ENCODE measurements at regions not wholly inside any gene's neighbourhood (a gene's known extent, or its start where the extent isn't known, plus 50 kb on each side); places are given as distances from the start of the nearest gene placed in this dataset.
A peak's percentile ranks its signal among the peaks of the same experiment; 100 is the strongest.

GRCh38 chr1:22228505-22228911 is 85.6 kb upstream of the WNT4 start:
- TF ChIP-seq CTCF (conservative IDR thresholded peaks at IDR 0.05; ENCODE audit: low read depth, low read length), result no peak
- DNase-seq (ENCODE audit: low read depth), result peak; percentile 21
- H3K4me3 ChIP-seq (ENCODE audit: low read depth, low read length), result no peak overlapping the region

GRCh38 chr1:22229379-22229778 is 86.5 kb upstream of the WNT4 start:
- no peak for TF ChIP-seq CTCF (conservative IDR thresholded peaks at IDR 0.05; ENCODE audit: low read depth, low read length)
- DNase-seq (ENCODE audit: low read depth), result peak; percentile 61
- H3K4me3 ChIP-seq (ENCODE audit: low read depth, low read length), result no peak overlapping the region

GRCh38 chr1:22231068-22231593 is 88.2 kb upstream of the WNT4 start:
- no peak for TF ChIP-seq CTCF (conservative IDR thresholded peaks at IDR 0.05; ENCODE audit: low read depth, low read length)
- H3K4me3 ChIP-seq (ENCODE audit: low read depth, low read length), result no peak overlapping the region
- no peak for DNase-seq (ENCODE audit: low read depth)

GRCh38 chr1:22231995-22232690 is 89.2 kb upstream of the WNT4 start:
- H3K4me3 ChIP-seq (ENCODE audit: low read depth, low read length), result no peak overlapping the region
- TF ChIP-seq CTCF (conservative IDR thresholded peaks at IDR 0.05; ENCODE audit: low read depth, low read length), result peak; percentile 35
- no peak for DNase-seq (ENCODE audit: low read depth)

GRCh38 chr1:22233222-22233621 is 90.3 kb upstream of the WNT4 start:
- H3K4me3 ChIP-seq (ENCODE audit: low read depth, low read length), result no peak overlapping the region
- DNase-seq (ENCODE audit: low read depth), result no peak
- no peak for TF ChIP-seq CTCF (conservative IDR thresholded peaks at IDR 0.05; ENCODE audit: low read depth, low read length)

GRCh38 chr1:22234476-22235030 is 91.7 kb upstream of the WNT4 start:
- no peak overlapping the region for H3K4me3 ChIP-seq (ENCODE audit: low read depth, low read length)
- TF ChIP-seq CTCF (conservative IDR thresholded peaks at IDR 0.05; ENCODE audit: low read depth, low read length), result no peak
- DNase-seq (ENCODE audit: low read depth), result no peak

GRCh38 chr1:22236166-22236565 is 93.3 kb upstream of the WNT4 start:
- TF ChIP-seq CTCF (conservative IDR thresholded peaks at IDR 0.05; ENCODE audit: low read depth, low read length), result no peak
- H3K4me3 ChIP-seq (ENCODE audit: low read depth, low read length), result no peak overlapping the region
- DNase-seq (ENCODE audit: low read depth), result no peak

Data from choroid plexus epithelial cell (primary cell).